ENCODE measurements at regions not wholly inside any gene's neighbourhood (a gene's known extent, or its start where the extent isn't known, plus 50 kb on each side); places are given as distances from the start of the nearest gene placed in this dataset.

- DNase-seq, result no peak
Measured at GRCh38 chr10:8726084-8726778, 671.7 kb downstream of the GATA3 start.

GRCh38 chr10:8726779-8727084, 672.2 kb downstream of the GATA3 start:
- DNase-seq, result no peak

DNA sequence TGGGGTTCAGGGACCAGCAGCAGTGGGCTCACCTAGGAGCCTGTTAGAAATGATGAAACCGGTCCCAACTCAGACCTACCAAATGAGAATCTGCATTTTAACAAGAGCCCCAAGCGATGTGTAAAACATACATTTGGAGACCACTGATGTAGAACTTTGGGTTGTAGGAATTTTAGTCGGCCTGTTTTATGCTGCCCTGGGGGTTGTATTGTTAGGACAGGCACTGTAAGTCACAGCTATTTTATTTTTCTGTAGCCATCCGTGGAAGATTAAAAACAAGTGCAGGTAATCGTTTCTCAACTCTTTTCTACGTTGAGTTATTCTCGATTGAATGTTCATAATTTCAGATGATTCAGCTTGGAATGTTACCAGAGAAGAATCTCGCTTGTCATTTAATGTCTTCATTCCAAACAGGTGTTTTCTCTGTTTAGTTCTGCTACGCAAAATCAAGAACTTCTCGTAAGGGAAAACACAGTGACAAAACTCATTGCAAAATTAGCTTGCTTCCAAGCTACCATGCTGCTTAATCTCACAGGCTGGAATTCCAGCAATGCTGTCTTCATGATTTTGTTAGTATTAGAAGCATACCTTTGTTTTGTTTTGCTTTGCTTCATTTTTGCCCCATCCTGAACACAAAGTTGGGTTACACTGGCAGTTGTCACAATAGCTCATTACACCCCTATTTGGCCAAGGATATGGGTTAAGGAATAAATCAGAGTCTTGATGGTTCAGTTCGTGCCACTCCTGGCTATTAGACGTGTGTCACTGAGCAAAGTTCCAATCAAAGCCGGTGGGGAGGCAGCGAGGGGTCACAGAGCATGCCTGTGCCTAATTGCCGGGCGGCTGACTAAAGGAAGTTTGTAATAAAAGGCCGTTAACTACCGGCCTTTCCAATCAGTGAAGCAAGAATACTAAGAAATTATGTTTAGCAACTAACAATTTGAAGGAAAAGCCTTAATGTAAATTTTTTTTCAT, 676.9 kb downstream of the GATA3 start:
- no peak for DNase-seq

DNA sequence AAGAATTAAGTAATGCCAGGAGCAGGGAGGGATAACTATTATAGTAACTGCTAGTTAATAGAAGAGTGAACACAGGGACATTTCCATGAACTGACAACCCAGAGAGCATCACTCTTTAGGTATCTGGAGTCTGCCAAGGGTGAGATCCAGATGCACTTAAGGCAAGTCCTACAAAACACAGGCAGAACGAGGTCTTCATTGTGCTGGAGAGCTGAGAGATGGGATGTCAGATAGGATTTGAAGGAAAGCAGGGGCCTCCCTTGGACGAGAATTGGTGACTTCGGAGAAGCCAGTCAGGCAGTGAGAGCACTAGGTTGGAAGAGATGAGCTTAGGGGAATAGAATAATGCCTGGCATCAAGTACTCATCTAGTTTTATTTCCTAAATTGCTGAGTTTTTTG, 684.5 kb downstream of the GATA3 start:
- no peak for DNase-seq

GRCh38 chr10:8752146-8752843, 697.8 kb downstream of the GATA3 start:
- DNase-seq, result no peak

DNA sequence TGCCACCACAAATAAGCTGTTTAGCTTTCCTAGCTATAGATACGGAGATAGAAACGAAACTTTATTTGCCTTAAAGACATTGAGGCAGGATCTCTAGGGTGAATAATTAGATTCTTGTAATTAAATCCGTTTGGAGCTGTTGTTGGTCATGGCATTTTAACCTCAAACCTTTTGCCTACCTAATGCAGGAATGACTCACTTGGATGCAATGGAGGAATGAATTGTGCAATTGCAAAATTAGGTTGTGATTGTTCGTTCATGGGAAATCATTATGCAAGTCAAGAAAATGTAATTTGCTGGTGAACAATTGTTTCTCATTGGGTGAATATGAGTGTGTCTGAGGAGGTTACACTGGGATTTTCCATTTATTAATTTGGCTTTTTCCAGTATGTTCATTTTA, 703.5 kb downstream of the GATA3 start:
- no peak for DNase-seq

GRCh38 chr10:8766899-8767298, 712.4 kb downstream of the GATA3 start:
- no peak for DNase-seq

DNA sequence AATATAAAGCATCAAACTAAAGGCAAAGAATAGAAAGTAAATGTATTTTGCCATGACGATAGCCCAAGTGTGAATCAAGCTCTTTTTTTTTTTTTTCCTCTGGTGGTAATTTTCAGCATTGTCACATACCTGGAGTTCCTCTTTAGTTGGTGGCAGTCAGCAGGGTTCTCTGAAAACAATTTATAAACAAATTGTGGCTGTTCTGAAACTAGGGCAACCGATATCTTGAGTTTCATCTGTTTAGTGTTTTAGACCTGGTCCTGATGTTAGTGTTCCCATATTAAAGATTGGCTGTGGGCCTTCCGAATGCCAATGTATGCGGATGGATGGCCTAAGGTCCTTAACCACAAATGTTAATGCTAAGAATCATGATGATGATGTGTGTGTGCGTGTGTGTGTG, 713.1 kb downstream of the GATA3 start:
- DNase-seq, result no peak

DNA sequence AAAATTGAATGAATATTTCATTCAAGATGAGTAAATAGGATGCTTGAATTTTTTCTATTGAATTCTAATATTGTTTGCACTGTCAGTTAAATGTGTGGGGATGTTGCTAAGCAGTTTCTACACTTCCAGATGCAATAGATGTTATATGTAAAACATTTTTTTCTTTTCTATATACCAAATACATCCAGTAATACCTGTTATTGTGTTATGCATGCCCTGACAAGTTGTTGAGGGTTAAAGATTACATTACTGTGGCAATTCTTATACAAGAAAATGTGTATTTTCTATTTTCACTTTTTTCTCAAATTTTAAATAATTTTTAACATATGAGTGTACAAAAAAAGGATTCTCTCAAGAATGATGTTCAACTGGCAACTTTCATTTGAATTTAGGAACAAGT, 713.9 kb downstream of the GATA3 start:
- no peak for DNase-seq

DNA sequence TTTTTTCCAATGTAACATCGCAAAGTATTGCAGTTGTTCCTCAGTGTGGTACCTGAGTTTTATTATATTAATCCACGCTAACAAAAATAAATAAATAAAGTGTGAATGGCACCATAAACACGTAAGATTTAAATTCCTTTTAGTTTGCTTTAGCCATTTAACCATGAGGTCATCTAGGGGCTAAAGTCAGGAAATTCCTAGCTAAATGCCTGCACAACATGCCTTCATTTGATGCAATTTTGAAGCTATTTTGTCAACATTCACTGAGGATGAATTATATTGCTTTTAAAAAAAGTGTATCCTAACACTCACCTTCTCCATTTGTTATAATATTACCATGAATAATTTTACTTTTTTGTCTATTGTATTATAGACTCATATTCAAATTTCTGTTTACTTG, 714.4 kb downstream of the GATA3 start:
- no peak for DNase-seq

GRCh38 chr10:8776926-8777622, 722.6 kb downstream of the GATA3 start:
- no peak for DNase-seq

GRCh38 chr10:8778713-8779112, 724.2 kb downstream of the GATA3 start:
- no peak for DNase-seq

DNA sequence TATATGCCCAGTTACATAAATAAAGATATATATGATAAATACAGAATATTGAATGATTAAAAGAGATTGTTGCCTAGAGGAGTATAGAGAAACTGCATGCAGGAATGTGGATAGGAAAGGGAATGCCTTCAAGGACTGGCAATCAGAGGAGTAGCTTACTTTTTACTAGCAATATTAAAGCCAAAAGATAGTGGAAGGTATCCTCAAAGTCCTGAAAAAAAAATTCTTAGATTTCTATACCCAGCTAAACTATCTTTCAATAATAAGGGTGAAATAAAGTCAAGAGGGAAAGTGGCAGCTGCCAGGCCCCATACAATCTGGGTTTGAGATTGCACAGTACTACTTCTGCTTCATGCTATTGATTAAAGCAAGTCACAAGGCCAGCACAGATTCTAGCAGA, 733.2 kb downstream of the GATA3 start:
- no peak for DNase-seq

DNA sequence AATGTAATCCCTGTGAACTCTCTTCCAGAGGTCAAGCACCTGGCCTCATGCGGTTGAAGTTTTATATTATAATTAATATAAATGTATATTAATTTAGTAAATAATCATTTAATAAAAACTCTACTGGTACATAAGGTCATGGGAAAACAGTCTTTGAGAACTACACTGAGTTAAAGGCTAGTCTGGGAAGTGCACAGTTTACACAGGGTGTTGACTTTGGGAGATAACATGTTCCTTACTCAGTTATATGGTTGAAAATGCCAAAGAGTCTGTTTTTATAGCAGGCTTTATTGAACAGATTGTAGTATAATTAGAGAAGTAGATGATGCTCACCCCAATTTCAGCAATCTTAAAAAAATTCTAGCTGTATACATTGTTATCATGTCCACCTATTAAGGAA, 735.9 kb downstream of the GATA3 start:
- no peak for DNase-seq

GRCh38 chr10:8794860-8795259, 740.4 kb downstream of the GATA3 start:
- DNase-seq, result no peak

GRCh38 chr10:8800426-8800825, 745.9 kb downstream of the GATA3 start:
- no peak for DNase-seq

GRCh38 chr10:8803992-8804391, 749.5 kb downstream of the GATA3 start:
- DNase-seq, result no peak

DNA sequence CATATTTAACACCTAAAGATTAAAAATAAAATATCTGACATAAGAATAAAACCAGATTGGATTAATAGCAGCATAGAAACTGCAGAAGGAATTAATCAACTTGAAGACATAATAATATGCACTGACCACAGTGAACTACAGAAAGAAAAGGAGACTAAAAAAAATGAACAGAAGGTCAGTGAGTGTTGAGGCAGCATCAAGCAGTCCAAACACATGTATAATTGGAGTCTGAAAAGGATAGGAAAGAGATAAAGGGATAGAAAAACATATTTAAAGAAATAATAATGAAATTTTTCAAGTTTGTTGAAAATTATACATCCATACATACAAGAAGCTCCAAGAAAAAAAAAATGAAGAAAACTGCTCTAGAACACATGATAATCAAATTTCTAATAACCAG, 756.2 kb downstream of the GATA3 start:
- DNase-seq, result no peak

GRCh38 chr10:8811201-8811600, 756.7 kb downstream of the GATA3 start:
- no peak for DNase-seq

DNA sequence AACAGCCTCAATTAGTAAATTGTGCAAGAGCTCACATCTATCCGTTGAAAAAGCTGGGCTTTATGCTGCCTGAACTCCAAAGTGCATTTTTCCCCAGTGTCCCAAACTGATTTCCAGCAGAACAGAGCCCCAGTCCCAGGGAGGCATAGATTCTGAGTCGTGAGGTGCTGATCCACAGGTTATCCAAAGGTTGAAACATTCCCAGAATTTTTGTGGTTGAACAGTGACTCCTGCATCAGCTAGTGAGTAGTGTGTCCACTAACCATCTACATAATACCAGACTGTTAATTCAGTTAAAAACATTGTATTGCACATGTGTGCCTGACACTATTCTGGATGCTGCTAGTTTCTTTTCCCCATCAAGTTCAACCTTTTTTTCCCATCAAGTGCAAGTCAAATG, 761.5 kb downstream of the GATA3 start:
- DNase-seq, result no peak

GRCh38 chr10:8817299-8817698, 762.8 kb downstream of the GATA3 start:
- DNase-seq, result no peak

DNA sequence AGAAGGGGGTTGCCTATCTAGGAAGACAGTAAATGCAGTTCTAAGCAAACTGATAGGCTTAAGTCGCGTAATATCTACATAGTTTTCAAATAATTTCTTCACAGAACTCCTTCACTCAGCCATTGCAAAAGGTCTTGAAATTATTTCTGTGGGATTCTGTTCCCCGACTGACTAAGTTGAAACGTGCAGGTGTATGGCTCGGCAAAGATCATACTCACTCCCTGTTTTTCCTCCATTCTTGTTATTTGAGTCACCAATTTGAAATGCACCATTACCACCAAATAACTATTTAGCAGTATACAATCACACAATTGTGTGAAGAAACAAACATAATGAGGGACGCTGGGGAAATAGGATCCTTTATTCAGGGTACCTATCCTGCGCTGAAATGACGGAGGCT, 771.1 kb downstream of the GATA3 start:
- no peak for DNase-seq

GRCh38 chr10:8829592-8829991, 775.1 kb downstream of the GATA3 start:
- DNase-seq, result no peak
